ENCODE measurements at regions not wholly inside any gene's neighbourhood (a gene's known extent, or its start where the extent isn't known, plus 50 kb on each side); places are given as distances from the start of the nearest gene placed in this dataset.
"Not testable (repeated sequence)": the region's sequence is repeated elsewhere in the genome, so short reads cannot be mapped to it uniquely, and the experiment has no call there.

DNA sequence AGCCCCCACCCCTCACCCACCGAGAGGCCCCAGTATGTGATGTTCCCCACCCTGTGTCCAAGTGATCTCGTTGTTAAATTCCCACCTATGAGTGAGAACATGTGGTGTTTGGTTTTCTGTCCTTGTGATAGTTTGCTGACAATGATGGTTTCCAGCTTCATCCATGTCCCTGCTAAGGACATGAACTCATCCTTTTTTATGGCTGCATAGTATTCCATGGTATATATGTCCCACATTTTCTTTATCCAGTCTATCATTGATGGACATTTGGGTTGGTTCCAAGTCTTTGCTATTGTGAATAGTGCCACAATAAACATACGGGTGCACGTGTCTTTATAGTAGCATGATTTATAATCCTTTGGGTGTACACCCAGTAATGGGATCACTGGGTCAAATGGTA, 79.2 kb downstream of the PXDC1 start:
- H3K4me3 ChIP-seq (ENCODE audit: low read length); DNase-seq (ENCODE audit: low read depth): not testable (repeated sequence)

DNA sequence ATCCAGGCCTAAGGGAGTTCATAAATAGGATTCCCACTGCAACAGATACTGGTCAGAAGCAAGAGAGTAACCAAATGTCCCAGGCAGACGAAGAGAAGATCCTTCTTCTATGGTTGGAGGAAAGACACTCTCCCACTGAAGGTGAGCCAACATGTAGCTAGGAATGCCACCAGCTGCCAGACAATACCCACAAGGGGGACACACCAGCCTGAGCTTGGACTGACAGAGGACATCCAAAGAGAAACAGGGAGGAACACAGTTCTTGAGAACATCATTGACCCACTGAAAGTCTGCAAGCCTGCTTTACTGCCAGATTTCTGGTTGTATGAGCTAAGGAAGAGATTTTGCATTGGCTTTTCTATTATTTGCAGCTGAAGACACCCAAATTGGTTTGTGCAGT, 80.1 kb downstream of the PXDC1 start:
- TF ChIP-seq, protein P1, sequence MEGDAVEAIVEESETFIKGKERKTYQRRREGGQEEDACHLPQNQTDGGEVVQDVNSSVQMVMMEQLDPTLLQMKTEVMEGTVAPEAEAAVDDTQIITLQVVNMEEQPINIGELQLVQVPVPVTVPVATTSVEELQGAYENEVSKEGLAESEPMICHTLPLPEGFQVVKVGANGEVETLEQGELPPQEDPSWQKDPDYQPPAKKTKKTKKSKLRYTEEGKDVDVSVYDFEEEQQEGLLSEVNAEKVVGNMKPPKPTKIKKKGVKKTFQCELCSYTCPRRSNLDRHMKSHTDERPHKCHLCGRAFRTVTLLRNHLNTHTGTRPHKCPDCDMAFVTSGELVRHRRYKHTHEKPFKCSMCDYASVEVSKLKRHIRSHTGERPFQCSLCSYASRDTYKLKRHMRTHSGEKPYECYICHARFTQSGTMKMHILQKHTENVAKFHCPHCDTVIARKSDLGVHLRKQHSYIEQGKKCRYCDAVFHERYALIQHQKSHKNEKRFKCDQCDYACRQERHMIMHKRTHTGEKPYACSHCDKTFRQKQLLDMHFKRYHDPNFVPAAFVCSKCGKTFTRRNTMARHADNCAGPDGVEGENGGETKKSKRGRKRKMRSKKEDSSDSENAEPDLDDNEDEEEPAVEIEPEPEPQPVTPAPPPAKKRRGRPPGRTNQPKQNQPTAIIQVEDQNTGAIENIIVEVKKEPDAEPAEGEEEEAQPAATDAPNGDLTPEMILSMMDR (IDR thresholded peaks at IDR 0.05; ENCODE audit: insufficient read depth, low read depth, low read length, missing control alignments): no peak
- no peak overlapping the region for H3K4me3 ChIP-seq (ENCODE audit: low read length)
- DNase-seq (ENCODE audit: low read depth): no peak

DNA sequence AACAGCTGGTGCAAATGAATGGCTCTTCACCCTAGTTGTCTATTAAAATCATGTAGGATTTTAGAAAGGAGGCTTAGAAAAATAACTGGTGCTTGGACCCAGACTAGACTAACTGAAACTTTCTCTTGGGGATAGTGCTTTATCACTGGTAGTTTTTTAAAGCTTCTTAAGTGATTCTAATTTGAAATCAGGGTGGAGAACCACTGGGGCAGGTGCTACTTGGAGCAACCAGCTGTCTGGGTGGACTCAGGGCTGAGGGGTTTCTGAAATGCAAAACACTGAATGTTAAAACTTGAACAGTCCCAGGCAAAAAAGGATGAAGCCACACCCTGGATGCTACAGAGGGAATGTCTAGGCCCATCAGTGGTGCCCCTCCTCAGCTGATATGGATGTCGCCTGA, 81.2 kb downstream of the PXDC1 start:
- no peak overlapping the region for H3K4me3 ChIP-seq (ENCODE audit: low read length)
- no peak for DNase-seq (ENCODE audit: low read depth)
- TF ChIP-seq, protein P1 (IDR thresholded peaks at IDR 0.05; ENCODE audit: insufficient read depth, low read depth, low read length, missing control alignments): no peak

DNA sequence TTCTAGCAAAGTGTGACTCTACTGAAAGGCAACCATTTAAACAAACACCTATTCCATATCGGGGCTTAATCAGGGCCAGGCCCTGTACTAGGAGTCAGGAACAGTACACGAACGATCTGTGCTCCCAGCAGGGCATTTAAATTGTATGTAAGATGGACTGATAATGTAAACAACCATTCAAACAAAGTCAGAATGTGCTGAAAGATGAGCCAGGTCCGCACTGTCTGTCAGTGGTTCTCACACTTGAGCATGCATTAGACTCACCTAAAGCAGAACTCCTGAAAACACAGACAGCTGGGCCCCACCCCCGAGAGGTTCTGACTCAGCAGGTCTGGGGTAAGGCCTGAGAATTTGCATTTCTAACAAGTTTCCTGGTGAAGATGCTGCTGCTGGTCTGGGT, 81.6 kb downstream of the PXDC1 start:
- TF ChIP-seq, protein P1 (IDR thresholded peaks at IDR 0.05; ENCODE audit: insufficient read depth, low read depth, low read length, missing control alignments): no peak
- DNase-seq (ENCODE audit: low read depth): no peak
- no peak overlapping the region for H3K4me3 ChIP-seq (ENCODE audit: low read length)

DNA sequence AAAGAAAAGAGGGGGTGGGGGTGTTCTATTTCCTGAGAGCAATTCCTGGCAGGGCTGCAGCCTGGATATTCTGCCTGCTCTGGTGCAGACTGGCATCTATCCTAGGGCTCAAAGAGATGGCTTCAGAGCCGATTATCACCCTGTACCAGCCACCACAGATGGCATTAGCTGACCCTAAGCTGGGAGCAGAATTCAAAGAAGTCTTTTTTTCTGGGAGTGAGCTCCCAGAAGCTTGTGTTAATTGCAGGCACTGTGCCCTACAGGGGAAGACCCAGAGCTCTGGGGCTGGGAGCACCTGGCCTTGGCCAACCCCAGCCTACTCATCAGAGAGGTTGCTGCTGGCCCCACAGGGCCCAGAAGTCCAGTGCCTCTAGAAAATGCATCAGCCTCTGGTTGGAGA, 85.9 kb downstream of the PXDC1 start:
- TF ChIP-seq, protein P1 (IDR thresholded peaks at IDR 0.05; ENCODE audit: insufficient read depth, low read depth, low read length, missing control alignments): no peak
- H3K4me3 ChIP-seq (ENCODE audit: low read length): no peak overlapping the region
- DNase-seq (ENCODE audit: low read depth): no peak

DNA sequence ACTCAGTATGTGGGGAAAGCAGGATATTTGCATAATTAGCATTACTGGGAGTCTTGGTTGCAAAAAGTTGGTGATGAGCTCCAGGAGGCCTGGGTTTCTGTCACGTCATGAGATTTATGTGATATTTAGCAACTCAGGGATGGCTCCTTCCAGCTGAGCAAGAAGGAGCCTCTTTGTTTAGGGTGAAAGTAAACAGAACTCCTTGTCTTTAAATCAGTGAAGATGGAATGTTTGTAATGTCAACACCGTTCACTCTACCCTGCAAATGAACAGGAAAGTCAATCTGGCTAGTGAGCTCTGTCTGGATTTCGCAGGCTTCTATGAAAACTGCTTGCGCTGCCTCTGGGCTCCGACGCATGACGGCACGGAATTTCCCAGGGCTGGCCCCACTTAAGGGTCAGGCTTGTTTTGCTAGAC, 86.9 kb downstream of the PXDC1 start:
- H3K4me3 ChIP-seq (ENCODE audit: low read length): no peak overlapping the region
- TF ChIP-seq, protein P1 (IDR thresholded peaks at IDR 0.05; ENCODE audit: insufficient read depth, low read depth, low read length, missing control alignments): no peak
- DNase-seq (ENCODE audit: low read depth): no peak

DNA sequence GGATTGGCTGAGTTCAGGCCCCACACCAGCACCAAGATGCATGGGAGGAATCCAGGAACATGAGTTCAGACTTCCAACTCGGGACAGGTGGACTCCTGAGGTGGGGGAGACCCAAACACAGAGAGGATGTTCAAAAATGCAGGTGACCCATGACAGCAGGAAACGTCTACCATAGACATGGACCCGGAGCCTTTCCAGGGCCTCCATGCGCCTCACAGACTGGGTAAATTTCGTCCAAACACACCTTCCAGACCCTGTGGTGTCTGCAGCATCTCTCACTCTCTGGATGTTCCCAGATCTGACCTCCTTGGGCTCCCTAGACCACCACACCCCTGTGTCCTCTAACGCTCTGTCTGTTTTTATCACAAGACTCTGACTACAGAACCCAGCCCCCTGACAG, 87.7 kb downstream of the PXDC1 start:
- TF ChIP-seq, protein P1 (IDR thresholded peaks at IDR 0.05; ENCODE audit: insufficient read depth, low read depth, low read length, missing control alignments): no peak
- no peak for DNase-seq (ENCODE audit: low read depth)
- no peak overlapping the region for H3K4me3 ChIP-seq (ENCODE audit: low read length)

DNA sequence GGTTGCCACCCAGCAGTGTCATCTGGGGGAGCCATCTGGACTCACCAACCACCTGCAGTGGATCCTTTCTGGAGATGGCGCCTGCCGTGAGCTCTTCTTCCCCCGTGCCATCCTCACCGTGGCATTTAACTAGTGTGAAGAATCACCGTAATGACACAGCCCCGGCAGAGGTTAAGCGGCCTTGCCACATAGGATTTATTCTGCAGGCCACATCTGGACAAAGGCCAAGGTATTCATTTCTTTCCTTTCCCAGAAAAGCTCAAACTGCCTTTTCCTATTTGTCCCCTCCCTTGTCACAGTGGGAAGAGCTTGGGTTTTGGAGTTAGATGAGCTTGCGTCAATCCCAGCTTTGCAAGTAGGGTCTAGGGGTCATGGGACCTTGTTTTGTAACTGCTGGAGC, 88.4 kb downstream of the PXDC1 start:
- H3K4me3 ChIP-seq (ENCODE audit: low read length): no peak overlapping the region
- TF ChIP-seq, protein P1 (IDR thresholded peaks at IDR 0.05; ENCODE audit: insufficient read depth, low read depth, low read length, missing control alignments): no peak
- no peak for DNase-seq (ENCODE audit: low read depth)

Data from epithelial cell of esophagus (primary cell).